ENCODE measurements at regions not wholly inside any gene's neighbourhood (a gene's known extent, or its start where the extent isn't known, plus 50 kb on each side); places are given as distances from the start of the nearest gene placed in this dataset.
"Not testable (repeated sequence)": the region's sequence is repeated elsewhere in the genome, so short reads cannot be mapped to it uniquely, and the experiment has no call there.

- DNase-seq, result no peak
Measured at GRCh38 chr17:13874134-13874533, 195.2 kb upstream of the COX10 start.

- no peak for DNase-seq
Measured at GRCh38 chr17:13874817-13875216, 194.5 kb upstream of the COX10 start.

GRCh38 chr17:13879961-13880466, 189.3 kb upstream of the COX10 start:
- DNase-seq, result no peak

- no peak for DNase-seq
Measured at GRCh38 chr17:13883659-13884058, 185.6 kb upstream of the COX10 start.

GRCh38 chr17:13884347-13884746, 185.0 kb upstream of the COX10 start:
- no peak for DNase-seq

- DNase-seq, result no peak
Measured at GRCh38 chr17:13885550-13885949, 183.8 kb upstream of the COX10 start.

GRCh38 chr17:13885953-13886889, 183.1 kb upstream of the COX10 start:
- DNase-seq, result no peak

GRCh38 chr17:13888056-13888609, 181.2 kb upstream of the COX10 start:
- DNase-seq, result no peak

GRCh38 chr17:13908971-13909370, 160.3 kb upstream of the COX10 start:
- not testable (repeated sequence) for DNase-seq

GRCh38 chr17:13909901-13910519, 159.3 kb upstream of the COX10 start:
- DNase-seq, result no peak

- DNase-seq, result no peak
Measured at GRCh38 chr17:13917634-13918033, 151.7 kb upstream of the COX10 start.

- DNase-seq, result no peak
Measured at GRCh38 chr17:13918247-13918646, 151.1 kb upstream of the COX10 start.

GRCh38 chr17:13919818-13920217, 149.5 kb upstream of the COX10 start:
- no peak for DNase-seq

GRCh38 chr17:13920413-13920812, 148.9 kb upstream of the COX10 start:
- no peak for DNase-seq

- no peak for DNase-seq
Measured at GRCh38 chr17:13921841-13922776, 147.2 kb upstream of the COX10 start.

GRCh38 chr17:13922885-13923284, 146.4 kb upstream of the COX10 start:
- no peak for DNase-seq

- no peak for DNase-seq
Measured at GRCh38 chr17:13925579-13925978, 143.7 kb upstream of the COX10 start.

GRCh38 chr17:13931111-13931526, 138.2 kb upstream of the COX10 start:
- DNase-seq, result no peak

GRCh38 chr17:13931800-13932460, 137.4 kb upstream of the COX10 start:
- DNase-seq, result no peak

GRCh38 chr17:13933441-13934276, 135.6 kb upstream of the COX10 start:
- DNase-seq, result no peak

GRCh38 chr17:13939222-13939621, 130.1 kb upstream of the COX10 start:
- no peak for DNase-seq

All from kidney glomerular epithelial cell (primary cell).